Naive B cell (primary cell): ENCODE measurements at regions not wholly inside any gene's neighbourhood (a gene's known extent, or its start where the extent isn't known, plus 50 kb on each side); places are given as distances from the start of the nearest gene placed in this dataset.

Experiments used
- ATAC-seq, 2 donors: fragments of 150-1000 bp; cut with Tn5 transposase; 2 replicates each; pipeline ENCODE4 v1.10.0; 2021; ENCODE audit warnings: low read depth in 2 of 2, mild to moderate bottlenecking in 2 of 2, moderate library complexity in 2 of 2
- DNase-seq: peaks from one replicate; pipeline ENCODE4 v3.0.0; 2022
- H3K27ac Mint-ChIP-seq, 6 donors: one replicate each; pipeline ENCODE4 v1.8.0; 2020 to 2022; ENCODE audit warnings: mild to moderate bottlenecking in 6 of 6, mixed read lengths in 6 of 6, moderate library complexity in 5 of 6, inconsistent platforms in 2 of 6
- H3K27me3 Mint-ChIP-seq, 3 donors: one replicate each; pipeline ENCODE4 v1.8.0; 2021 to 2022; ENCODE audit warnings: mixed read lengths in 3 of 3, mild to moderate bottlenecking in 1 of 3
- H3K36me3 Mint-ChIP-seq, 2 donors: one replicate each; pipeline ENCODE4 v1.8.0; 2020 to 2022; ENCODE audit warnings: mixed read lengths in 2 of 2, inconsistent platforms in 1 of 2, mild to moderate bottlenecking in 1 of 2
- H3K4me1 Mint-ChIP-seq, 3 donors: one replicate each; pipeline ENCODE4 v1.8.0; 2020 to 2022; ENCODE audit warnings: mixed read lengths in 3 of 3, inconsistent platforms in 1 of 3, mild to moderate bottlenecking in 1 of 3, moderate library complexity in 1 of 3
- H3K4me3 Mint-ChIP-seq, 8 donors: one replicate each; pipeline ENCODE4 v1.8.0; 2020 to 2022; ENCODE audit warnings: mild to moderate bottlenecking in 8 of 8, mixed read lengths in 8 of 8, moderate library complexity in 8 of 8, inconsistent platforms in 2 of 8
- H3K9me3 Mint-ChIP-seq, 7 donors: one replicate each; pipeline ENCODE4 v1.8.0; 2020 to 2022; ENCODE audit warnings: mixed read lengths in 7 of 7, mild to moderate bottlenecking in 5 of 7, inconsistent platforms in 2 of 7, moderate library complexity in 1 of 7

DNA sequence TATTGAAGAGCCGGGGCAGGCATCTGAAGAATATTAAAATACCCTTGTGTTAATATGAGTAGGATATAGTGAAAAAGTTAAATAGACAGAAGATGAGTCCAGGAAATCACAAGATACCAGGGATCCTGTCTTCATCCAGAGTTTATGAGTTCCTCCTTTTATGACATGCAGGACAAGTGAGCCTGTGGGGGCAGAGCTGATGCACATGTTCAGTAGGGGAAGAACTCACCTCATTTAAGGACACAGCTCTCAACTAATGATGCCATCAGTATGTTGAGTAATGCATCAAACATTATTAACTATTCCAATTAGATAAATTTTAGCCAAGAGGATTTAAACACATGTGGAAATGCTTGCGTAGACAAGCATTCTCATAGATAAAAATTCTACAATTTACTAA, 435.8 kb upstream of the AKR1E2 start:
- Mint-ChIP-seq H3K27ac (no peak overlapping the region), H3K4me1 (peaks cover 0 to under 1% (median 0%) of the 10 kb centered on the region in 3 donors)

DNA sequence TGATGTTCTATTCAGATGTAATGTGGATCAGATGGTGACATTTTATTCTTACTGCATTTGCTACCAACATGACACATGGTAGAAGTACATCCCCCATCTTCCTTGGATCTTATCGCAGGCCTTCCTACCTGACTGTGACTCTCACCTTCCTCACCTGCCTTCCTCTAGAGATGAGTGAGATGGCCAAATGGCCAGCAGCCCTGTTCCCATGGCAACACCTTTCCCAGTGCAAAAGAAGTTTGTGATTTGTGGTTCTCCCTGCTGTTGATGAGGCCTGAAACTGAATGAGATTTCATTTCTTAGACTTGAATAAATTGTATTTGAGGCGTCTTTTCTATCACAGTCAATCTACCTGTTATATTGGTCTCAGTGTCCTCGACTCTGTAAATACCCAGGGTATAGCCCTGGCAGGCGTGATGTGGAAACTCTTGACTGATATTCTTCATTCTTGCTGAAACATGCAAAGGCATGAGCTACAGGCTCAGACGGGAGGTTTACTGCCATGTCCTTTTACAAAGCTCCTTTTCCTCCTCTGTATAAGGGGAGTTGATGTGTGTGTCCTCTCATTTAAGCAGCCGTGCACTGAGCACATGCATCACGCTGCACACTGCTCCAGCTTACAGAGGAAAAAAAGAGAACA, 440.7 kb upstream of the AKR1E2 start:
- Mint-ChIP-seq H3K4me1 (peaks cover 0 to 1% (median 0%) of the 10 kb centered on the region in 3 donors), H3K4me3 (no peak overlapping the region), H3K9me3 (no peaks in the 10 kb centered on the region), H3K27ac (no peak overlapping the region), H3K36me3 (no peaks in the 10 kb centered on the region), H3K27me3 (peaks cover 3 to 26% (median 5%) of the 10 kb centered on the region in 3 donors)
- ATAC-seq: no peak
- DNase-seq: no peak

More for the DNA sequence above, 435.8 kb upstream of the AKR1E2 start:
- Mint-ChIP-seq H3K9me3 (no peaks in the 10 kb centered on the region), H3K4me3 (no peak overlapping the region), H3K27me3 (peaks cover 0 to 19% (median 7%) of the 10 kb centered on the region in 3 donors), H3K36me3 (no peaks in the 10 kb centered on the region)
- no peak for ATAC-seq
- no peak for DNase-seq

DNA sequence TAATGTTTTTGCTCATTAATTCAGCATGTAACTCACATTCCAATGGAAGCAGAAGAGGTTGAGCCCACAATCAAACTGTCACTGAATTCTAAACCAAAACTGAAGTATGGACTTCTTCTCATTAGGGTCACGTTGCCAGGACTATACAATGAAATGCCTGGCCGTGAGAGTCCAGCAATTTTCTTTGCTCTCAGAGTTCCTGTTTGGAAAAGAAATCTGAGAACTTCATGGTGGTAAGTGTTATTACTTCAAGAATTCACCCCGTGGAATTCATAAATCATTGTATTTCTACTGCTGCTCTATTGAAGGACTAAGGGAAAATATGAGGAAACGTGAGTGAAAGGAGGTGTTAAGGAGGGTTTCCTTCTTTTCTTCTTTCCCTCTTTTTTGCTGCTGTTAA, 441.8 kb upstream of the AKR1E2 start:
- Mint-ChIP-seq H3K27ac (no peak overlapping the region), H3K36me3 (no peaks in the 10 kb centered on the region), H3K4me1 (peaks cover 0 to 1% (median 0%) of the 10 kb centered on the region in 3 donors), H3K4me3 (no peak overlapping the region), H3K27me3 (peaks cover 3 to 18% (median 5%) of the 10 kb centered on the region in 3 donors), H3K9me3 (no peaks in the 10 kb centered on the region)
- ATAC-seq: no peak
- no peak for DNase-seq

DNA sequence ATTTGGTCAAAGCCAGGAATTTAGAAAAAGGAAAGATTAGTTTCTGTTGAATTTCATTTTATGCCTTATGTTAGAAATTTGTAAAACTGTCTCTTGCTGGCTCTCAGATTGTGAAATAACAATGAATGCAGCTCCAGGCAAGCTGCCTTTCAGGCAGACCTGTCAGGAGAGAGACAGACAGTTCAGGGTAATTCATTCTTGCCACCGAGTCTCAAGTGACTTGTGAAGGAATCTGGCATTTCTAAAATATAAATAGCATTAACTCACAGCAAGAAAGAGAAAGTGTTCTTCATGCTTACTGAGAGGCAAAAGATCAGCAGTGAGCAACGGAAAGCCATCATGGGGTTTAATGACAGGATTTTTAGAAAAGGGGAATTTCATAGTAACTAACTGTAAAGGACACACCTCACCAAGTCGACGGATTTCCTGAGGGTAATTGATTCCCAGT, 442.3 kb upstream of the AKR1E2 start:
- Mint-ChIP-seq H3K4me1 (peaks cover 0 to 1% (median 0%) of the 10 kb centered on the region in 3 donors), H3K27me3 (peaks cover 3 to 13% (median 5%) of the 10 kb centered on the region in 3 donors), H3K27ac (no peak overlapping the region), H3K9me3 (no peaks in the 10 kb centered on the region), H3K36me3 (no peaks in the 10 kb centered on the region), H3K4me3 (no peak overlapping the region)
- ATAC-seq: no peak
- DNase-seq: no peak

DNA sequence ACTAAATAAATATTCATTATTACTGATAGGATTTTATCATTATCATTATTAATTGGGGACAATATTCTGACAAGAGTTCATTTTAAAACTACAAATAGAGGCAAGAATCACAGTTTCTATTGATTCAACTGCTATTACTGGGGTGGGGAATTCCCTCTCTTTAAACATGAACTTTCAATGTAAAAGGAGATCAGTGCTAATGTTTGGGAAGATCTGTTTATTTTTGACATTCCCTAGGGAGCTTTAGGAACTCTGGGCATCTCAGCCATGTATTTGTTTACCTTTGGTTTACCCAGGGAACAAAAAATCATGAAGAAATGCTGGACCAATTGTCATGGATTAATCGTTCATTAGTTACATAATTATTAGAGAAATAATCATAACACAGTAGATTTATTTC, 443.2 kb upstream of the AKR1E2 start:
- no peaks in the 10 kb centered on the region for H3K36me3 Mint-ChIP-seq
- peaks cover 0 to 1% (median 0%) of the 10 kb centered on the region in 3 donors for H3K4me1 Mint-ChIP-seq
- DNase-seq (no peak), ATAC-seq (no peak)
- peaks cover 3 to 13% (median 5%) of the 10 kb centered on the region in 3 donors for H3K27me3 Mint-ChIP-seq
- H3K4me3 Mint-ChIP-seq: no peak overlapping the region
- no peaks in the 10 kb centered on the region for H3K9me3 Mint-ChIP-seq
- H3K27ac Mint-ChIP-seq: no peak overlapping the region

DNA sequence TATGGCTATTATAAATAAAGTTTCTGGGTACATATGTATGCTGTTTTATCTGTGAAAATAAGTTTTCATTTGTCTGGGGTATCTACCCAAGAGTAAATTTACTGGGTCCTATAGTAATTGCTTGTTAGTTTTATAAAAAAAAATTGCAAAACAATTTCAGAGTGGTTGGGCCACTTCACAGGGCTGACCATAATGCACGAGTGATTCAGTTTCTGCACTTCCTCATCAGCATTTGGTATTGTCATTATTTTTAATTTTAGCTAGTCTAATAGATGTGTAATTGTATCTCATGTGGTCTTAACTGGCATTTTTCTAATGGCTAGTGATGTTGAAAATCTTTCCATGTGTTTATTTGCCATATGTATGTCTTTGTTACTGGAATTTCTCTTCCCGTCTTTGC, 452.4 kb upstream of the AKR1E2 start:
- Mint-ChIP-seq H3K27me3 (no peaks in the 10 kb centered on the region), H3K36me3 (no peaks in the 10 kb centered on the region), H3K4me1 (peaks cover 0 to 4% (median 0%) of the 10 kb centered on the region in 3 donors), H3K27ac (no peak overlapping the region), H3K4me3 (no peak overlapping the region), H3K9me3 (no peaks in the 10 kb centered on the region)
- DNase-seq (no peak), ATAC-seq (no peak)

DNA sequence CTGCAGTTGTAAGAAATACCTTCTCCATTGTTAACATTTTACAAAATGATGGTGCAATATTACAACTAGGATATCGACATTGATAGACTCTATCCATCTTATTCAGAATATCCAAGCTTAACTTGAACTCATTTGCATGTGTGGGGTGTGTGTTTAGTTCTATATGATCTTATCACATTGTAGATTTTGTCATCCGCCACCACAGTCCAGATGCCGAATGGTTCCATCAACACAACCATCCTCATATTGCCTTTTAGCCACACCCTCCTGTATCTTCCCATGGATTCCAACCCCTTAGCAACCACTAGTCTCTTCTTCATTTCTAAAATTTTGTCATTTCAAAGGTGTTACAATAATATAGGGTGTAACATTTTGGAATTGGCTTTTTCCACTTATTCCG, 452.9 kb upstream of the AKR1E2 start:
- H3K9me3 Mint-ChIP-seq: no peaks in the 10 kb centered on the region
- no peak for ATAC-seq
- H3K4me3 Mint-ChIP-seq: no peak overlapping the region
- H3K27ac Mint-ChIP-seq: peak overlapping the region in 1 of 6 donors; percentile 39
- H3K27me3 Mint-ChIP-seq: no peaks in the 10 kb centered on the region
- H3K4me1 Mint-ChIP-seq: peaks cover 0 to 4% (median 0%) of the 10 kb centered on the region in 3 donors
- no peaks in the 10 kb centered on the region for H3K36me3 Mint-ChIP-seq
- no peak for DNase-seq

DNA sequence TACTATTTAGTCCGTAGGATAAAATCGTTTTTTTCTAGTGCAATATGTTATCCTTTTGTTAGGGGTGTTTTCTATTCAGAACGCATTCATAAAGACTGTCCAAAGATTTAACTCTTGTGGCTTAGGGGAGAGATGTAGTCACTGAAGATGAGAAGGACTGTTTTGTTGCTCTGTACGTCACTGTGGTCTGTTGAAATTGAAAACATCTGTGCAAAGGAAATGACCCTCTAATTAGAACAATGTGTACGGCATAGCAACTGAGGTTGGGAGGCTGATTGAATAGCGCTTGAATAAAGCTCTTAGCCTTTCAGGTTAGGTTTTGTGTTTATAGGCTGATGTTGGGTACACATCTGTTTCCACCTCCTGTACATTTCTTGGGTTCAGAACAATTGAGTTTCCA, 453.4 kb upstream of the AKR1E2 start:
- peak in 1 of 2 donors; percentile 57 for ATAC-seq

DNA sequence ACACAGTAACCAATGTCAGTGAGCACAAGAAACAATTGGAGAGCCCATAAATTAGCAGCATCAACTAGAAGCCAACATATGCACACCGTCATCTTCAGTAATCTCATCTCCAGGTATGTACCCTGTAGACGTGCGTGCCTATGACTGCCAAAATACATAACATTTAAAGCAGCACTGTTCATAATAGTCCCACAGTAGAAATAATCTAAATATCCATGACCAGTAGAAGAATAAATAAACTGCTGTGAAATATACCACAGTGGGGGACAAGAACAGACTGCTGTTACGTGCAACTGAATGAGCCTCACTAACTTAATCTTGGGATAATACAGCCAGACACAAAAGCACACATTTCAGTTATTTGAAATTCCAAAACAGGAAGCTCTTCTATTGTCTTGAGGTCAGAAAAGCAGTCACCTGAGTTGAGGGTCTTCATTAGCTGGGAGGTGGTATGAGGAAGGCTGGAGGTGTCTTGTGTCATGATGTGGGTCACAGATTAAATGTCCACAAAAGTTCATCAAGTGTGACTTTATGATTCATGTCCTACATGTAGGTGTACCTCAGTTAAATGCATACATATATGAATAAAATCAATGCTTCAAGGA, 454.2 kb upstream of the AKR1E2 start:
- peaks cover 0 to 1% (median 0%) of the 10 kb centered on the region in 7 donors for H3K9me3 Mint-ChIP-seq
- H3K27me3 Mint-ChIP-seq: no peaks in the 10 kb centered on the region
- H3K4me3 Mint-ChIP-seq: no peak overlapping the region
- H3K36me3 Mint-ChIP-seq: no peaks in the 10 kb centered on the region
- no peak for DNase-seq
- no peak overlapping the region for H3K27ac Mint-ChIP-seq
- no peak for ATAC-seq
- H3K4me1 Mint-ChIP-seq: peaks cover 0 to 4% (median 0%) of the 10 kb centered on the region in 3 donors

More for the DNA sequence above, 453.4 kb upstream of the AKR1E2 start:
- no peak overlapping the region for H3K4me3 Mint-ChIP-seq
- peaks cover 0 to 1% (median 0%) of the 10 kb centered on the region in 7 donors for H3K9me3 Mint-ChIP-seq
- DNase-seq: no peak
- no peaks in the 10 kb centered on the region for H3K27me3 Mint-ChIP-seq
- H3K4me1 Mint-ChIP-seq: peaks cover 0 to 4% (median 0%) of the 10 kb centered on the region in 3 donors
- H3K36me3 Mint-ChIP-seq: no peaks in the 10 kb centered on the region
- H3K27ac Mint-ChIP-seq: no peak overlapping the region

DNA sequence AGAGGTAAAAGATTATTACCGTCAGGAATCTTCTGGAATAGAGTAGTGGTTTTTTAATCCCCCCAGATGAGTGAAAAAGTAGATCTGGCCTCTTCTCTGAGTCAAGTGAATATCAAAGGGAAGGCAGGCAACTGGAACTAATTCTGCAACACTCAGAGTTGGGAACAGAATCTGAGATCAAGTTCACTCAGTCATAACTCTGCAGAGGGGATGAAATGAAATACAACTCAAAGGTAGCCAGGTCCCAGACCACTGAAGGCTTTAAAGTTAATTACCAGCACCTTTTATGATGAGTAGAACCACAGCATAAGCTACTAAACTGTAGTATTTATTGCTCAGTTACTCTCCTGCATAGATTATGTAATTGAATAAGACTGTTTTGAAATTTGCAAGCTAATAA, 455.6 kb upstream of the AKR1E2 start:
- H3K27me3 Mint-ChIP-seq: no peaks in the 10 kb centered on the region
- H3K4me3 Mint-ChIP-seq: no peak overlapping the region
- DNase-seq (no peak), ATAC-seq (no peak)
- peaks cover 0 to 1% (median 0%) of the 10 kb centered on the region in 7 donors for H3K9me3 Mint-ChIP-seq
- H3K36me3 Mint-ChIP-seq: no peaks in the 10 kb centered on the region
- H3K4me1 Mint-ChIP-seq: peaks cover 0 to 4% (median 0%) of the 10 kb centered on the region in 3 donors
- peak overlapping the region in 1 of 6 donors; percentile 7 for H3K27ac Mint-ChIP-seq

DNA sequence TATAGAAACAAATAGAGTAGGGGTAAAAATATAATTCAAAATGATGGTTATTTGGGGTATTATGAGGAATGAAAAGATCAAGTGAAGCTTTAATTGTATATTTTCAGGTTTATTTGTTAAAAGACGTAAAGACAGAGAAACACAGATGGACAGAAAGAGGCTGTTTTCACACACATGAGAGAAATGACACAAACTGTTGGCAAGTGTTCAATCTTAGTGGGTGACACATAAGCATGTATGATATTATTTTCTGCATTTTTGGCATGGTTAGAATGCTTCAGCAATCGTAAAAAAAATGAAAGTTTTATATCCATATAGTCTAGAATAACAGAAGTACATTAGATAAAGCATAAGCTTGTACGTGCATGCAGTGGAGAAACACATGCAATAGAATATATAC, 464.4 kb upstream of the AKR1E2 start:
- Mint-ChIP-seq H3K4me3 (no peak overlapping the region), H3K27me3 (peaks cover 0 to 4% (median 3%) of the 10 kb centered on the region in 3 donors), H3K27ac (no peak overlapping the region), H3K36me3 (no peaks in the 10 kb centered on the region), H3K4me1 (no peaks in the 10 kb centered on the region), H3K9me3 (no peaks in the 10 kb centered on the region)
- ATAC-seq: no peak
- no peak for DNase-seq

DNA sequence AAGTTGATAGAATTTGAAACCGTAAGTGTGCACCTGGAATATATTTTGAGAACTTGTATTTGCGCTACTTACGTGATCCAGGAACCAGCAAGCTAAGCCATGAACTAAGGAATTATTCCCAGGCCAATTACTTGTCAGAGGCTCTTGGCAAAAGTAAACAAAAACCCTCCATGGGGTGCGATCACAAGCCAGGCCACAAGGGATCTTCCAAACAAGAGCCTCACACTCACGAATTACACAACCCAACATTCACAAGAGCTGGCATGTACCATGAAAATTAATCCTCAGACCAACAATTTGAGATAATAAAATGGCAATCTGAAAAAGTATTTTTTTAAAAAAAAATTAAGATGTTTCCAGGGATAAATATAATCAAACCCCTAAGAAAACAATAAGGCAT, 467.0 kb upstream of the AKR1E2 start:
- no peak overlapping the region for H3K4me3 Mint-ChIP-seq
- H3K9me3 Mint-ChIP-seq: no peaks in the 10 kb centered on the region
- ATAC-seq (no peak), DNase-seq (no peak)
- H3K27ac Mint-ChIP-seq: no peak overlapping the region
- H3K4me1 Mint-ChIP-seq: no peaks in the 10 kb centered on the region
- H3K27me3 Mint-ChIP-seq: peaks cover 0 to 8% (median 7%) of the 10 kb centered on the region in 3 donors
- H3K36me3 Mint-ChIP-seq: no peaks in the 10 kb centered on the region

DNA sequence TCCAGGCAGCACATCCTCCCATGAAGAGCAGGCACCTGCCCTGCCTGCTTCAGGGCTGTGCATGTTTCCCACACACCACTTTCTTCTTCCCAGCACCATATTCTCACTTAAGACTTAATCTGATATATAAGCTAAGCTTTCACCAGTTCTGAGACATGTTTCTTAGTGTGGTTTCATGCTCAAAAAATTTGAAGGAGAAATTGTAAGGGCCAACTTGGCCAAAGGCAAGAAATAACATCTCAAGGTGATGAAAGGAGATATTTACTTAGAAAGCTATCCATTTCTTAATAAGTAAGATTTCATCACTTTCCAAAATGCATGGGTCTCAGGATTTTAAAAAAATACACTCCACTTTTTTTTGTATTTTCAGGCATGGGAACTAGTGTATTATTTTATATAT, 468.1 kb upstream of the AKR1E2 start:
- no peak for ATAC-seq
- Mint-ChIP-seq H3K9me3 (no peaks in the 10 kb centered on the region), H3K4me3 (no peak overlapping the region)

DNA sequence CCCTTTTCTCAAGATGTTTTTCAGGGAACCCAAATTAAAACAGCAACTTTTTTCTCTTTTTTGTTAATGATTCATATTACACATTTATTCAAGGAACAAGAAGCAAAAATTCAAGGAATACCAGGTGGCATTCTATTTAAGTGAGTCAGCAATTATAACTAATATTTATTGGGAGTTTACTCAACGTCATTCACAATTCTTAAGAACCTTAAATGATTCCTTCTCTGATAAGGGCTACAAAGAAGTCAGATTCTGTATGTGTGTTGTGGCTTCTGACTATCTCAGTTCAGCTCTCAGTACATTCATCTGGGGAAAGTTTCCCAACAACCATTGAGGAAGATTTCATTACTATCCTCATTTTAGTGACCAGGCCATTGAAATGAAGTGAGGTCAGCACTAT, 470.7 kb upstream of the AKR1E2 start:
- DNase-seq: no peak
- no peaks in the 10 kb centered on the region for H3K36me3 Mint-ChIP-seq
- ATAC-seq: no peak
- H3K9me3 Mint-ChIP-seq: no peaks in the 10 kb centered on the region
- no peak overlapping the region for H3K4me3 Mint-ChIP-seq
- no peak overlapping the region for H3K27ac Mint-ChIP-seq
- peaks cover 0 to 21% (median 16%) of the 10 kb centered on the region in 3 donors for H3K27me3 Mint-ChIP-seq
- no peaks in the 10 kb centered on the region for H3K4me1 Mint-ChIP-seq

More for the DNA sequence above, 468.1 kb upstream of the AKR1E2 start:
- no peak for DNase-seq
- no peaks in the 10 kb centered on the region for H3K4me1 Mint-ChIP-seq
- peaks cover 0 to 12% (median 8%) of the 10 kb centered on the region in 3 donors for H3K27me3 Mint-ChIP-seq
- H3K36me3 Mint-ChIP-seq: no peaks in the 10 kb centered on the region
- H3K27ac Mint-ChIP-seq: no peak overlapping the region
